PC-9 (cell line): ENCODE measurements at regions not wholly inside any gene's neighbourhood (a gene's known extent, or its start where the extent isn't known, plus 50 kb on each side); places are given as distances from the start of the nearest gene placed in this dataset.

Experiments
- EZH2 ChIP-seq: fragments of 200-600 bp; sonication (generic); IDR thresholded peaks from 2 replicates; pipeline ENCODE4 v1.8.0; 2017; ENCODE audit warnings: antibody characterized with exemption, low read depth
- TF ChIP-seq, protein P1 (sequence below): fragments of 200-600 bp; sonication (generic); conservative IDR thresholded peaks from 2 replicates; pipeline ENCODE4 v1.6.1; 2017; ENCODE audit warnings: mixed run types, antibody characterized with exemption, mild to moderate bottlenecking, moderate library complexity

DNA sequence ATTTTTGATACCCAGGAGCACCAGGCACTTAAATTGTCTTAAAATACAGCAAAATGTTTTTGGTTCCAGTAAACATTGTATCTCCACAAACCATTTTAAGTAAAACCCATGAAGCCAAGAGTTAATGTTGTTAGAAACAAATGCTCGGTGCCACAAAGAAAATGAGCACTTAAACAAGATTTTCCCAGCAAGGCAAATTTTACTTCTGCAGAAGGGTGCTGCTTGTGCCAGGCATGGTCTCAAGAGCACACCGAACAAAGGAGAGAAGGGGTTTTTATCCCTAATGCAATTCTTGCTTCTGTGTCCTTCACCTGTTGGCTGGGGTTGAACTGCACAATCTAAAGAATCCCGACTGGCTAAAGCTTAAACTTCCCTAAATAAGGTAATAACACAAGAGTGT lies 286.7 kb downstream of the ADCYAP1 start:
- TF ChIP-seq, protein P1, sequence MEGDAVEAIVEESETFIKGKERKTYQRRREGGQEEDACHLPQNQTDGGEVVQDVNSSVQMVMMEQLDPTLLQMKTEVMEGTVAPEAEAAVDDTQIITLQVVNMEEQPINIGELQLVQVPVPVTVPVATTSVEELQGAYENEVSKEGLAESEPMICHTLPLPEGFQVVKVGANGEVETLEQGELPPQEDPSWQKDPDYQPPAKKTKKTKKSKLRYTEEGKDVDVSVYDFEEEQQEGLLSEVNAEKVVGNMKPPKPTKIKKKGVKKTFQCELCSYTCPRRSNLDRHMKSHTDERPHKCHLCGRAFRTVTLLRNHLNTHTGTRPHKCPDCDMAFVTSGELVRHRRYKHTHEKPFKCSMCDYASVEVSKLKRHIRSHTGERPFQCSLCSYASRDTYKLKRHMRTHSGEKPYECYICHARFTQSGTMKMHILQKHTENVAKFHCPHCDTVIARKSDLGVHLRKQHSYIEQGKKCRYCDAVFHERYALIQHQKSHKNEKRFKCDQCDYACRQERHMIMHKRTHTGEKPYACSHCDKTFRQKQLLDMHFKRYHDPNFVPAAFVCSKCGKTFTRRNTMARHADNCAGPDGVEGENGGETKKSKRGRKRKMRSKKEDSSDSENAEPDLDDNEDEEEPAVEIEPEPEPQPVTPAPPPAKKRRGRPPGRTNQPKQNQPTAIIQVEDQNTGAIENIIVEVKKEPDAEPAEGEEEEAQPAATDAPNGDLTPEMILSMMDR, result no peak
- no peak for TF ChIP-seq EZH2
